B cell (primary cell): ENCODE measurements at regions not wholly inside any gene's neighbourhood (a gene's known extent, or its start where the extent isn't known, plus 50 kb on each side); places are given as distances from the start of the nearest gene placed in this dataset.

Experiments
- ATAC-seq: fragments of 200-7000 bp; cut with Tn5 transposase; one replicate; pipeline ENCODE4 v1.10.0; 2021; ENCODE audit warnings: low read depth, mild to moderate bottlenecking, moderate number of reproducible peaks, moderate library complexity
- CTCF ChIA-PET: fragments of 350-600 bp; sonication (Branson Sonifier 250); formaldehyde crosslinking; loops from one replicate; lab custom pipeline; 2021; ENCODE audit warnings: antibody characterized with exemption, inconsistent platforms; lab: Charles Lee
- POLR2A ChIA-PET: fragments of 350-600 bp; sonication (Branson Sonifier 250); formaldehyde crosslinking; loops from one replicate; lab custom pipeline; 2021; ENCODE audit warnings: antibody characterized with exemption; lab: Charles Lee
- DNase-seq: peaks from one replicate; pipeline ENCODE4 v3.0.0; 2013
- H2AFZ ChIP-seq: 2 replicates; pipeline ENCODE4 v1.6.1; 2012; ENCODE audit warnings: mild to moderate bottlenecking, low read depth, low read length; ENCODE audit not compliant: insufficient read depth, poor library complexity, severe bottlenecking
- H3K27ac ChIP-seq, 2 donors: 1 replicate in 1 of 2; 2 replicates in 1 of 2; pipeline ENCODE4 v1.5.1; 2012 to 2013; ENCODE audit warnings: low read length in 2 of 2, mild to moderate bottlenecking in 2 of 2, moderate library complexity in 1 of 2
- H3K27me3 ChIP-seq, 4 experiments: fragments of 200-600 bp in 1 of 4; sonication (generic) in 1 of 4; replicated peaks in 1 of 4; 1 replicate in 2 of 4; 2 replicates in 2 of 4; pipeline versions ENCODE4 v1.6.1 to v1.7.0; 2013 to 2016; ENCODE audit warnings: low read length in 3 of 4, mild to moderate bottlenecking in 2 of 4, mixed read lengths in 1 of 4, moderate library complexity in 1 of 4; ENCODE audit not compliant: insufficient read depth in 4 of 4, control insufficient read depth in 3 of 4; ENCODE audit errors: control extremely low read depth in 1 of 4
- H3K36me3 ChIP-seq, 2 experiments: replicated peaks in 1 of 2; 1 replicate in 1 of 2; 2 replicates in 1 of 2; pipeline versions ENCODE4 v1.6.1 to v1.7.1; 2013; ENCODE audit warnings: low read length in 1 of 2; ENCODE audit not compliant: insufficient read depth in 2 of 2, control insufficient read depth in 1 of 2; ENCODE audit errors: control extremely low read depth in 1 of 2, extremely low read depth in 1 of 2
- H3K4me1 ChIP-seq, 2 donors: fragments of 200-600 bp in 1 of 2; sonication (generic) in 1 of 2; 1 replicate in 1 of 2; 2 replicates in 1 of 2; pipeline versions ENCODE4 v1.5.1 to v1.6.1; 2013 to 2017; ENCODE audit warnings: low read length in 2 of 2; ENCODE audit not compliant: control insufficient read depth in 2 of 2, insufficient read depth in 2 of 2
- H3K4me2 ChIP-seq: replicated peaks from 2 replicates; pipeline ENCODE3; 2012; ENCODE audit warnings: mild to moderate bottlenecking, low read depth, low read length; ENCODE audit not compliant: poor library complexity, severe bottlenecking
- H3K4me3 ChIP-seq, 5 experiments: fragments of 200-600 bp in 1 of 5; sonication (generic) in 1 of 5; 1 replicate in 3 of 5; 2 replicates in 2 of 5; pipeline versions ENCODE4 v1.5.1 to v1.7.0; 2011 to 2016; ENCODE audit warnings: low read length in 4 of 5, mild to moderate bottlenecking in 4 of 5, low read depth in 2 of 5, control low read depth in 1 of 5, moderate library complexity in 1 of 5; ENCODE audit not compliant: insufficient read depth in 1 of 5; ENCODE audit errors: control extremely low read depth in 1 of 5, extremely low read depth in 1 of 5
- H3K79me2 ChIP-seq: fragments of 200-600 bp; sonication (generic); one replicate; pipeline ENCODE4 v1.6.0; 2016; ENCODE audit warnings: low read length; ENCODE audit not compliant: control insufficient read depth, insufficient read depth
- H3K9ac ChIP-seq: fragments of 200-600 bp; sonication (generic); 2 replicates; pipeline ENCODE4 v1.6.1; 2017; ENCODE audit warnings: mild to moderate bottlenecking, low read length, moderate library complexity
- H3K9me3 ChIP-seq, 3 donors: one replicate each; pipeline versions ENCODE4 v1.6.1 to v1.7.1; 2013; ENCODE audit warnings: low read length in 2 of 3; ENCODE audit not compliant: control insufficient read depth in 2 of 3, insufficient read depth in 1 of 3; ENCODE audit errors: control extremely low read depth in 1 of 3
- H4K20me1 ChIP-seq: 2 replicates; pipeline ENCODE4 v1.6.0; 2012; ENCODE audit warnings: mild to moderate bottlenecking, low read length; ENCODE audit not compliant: insufficient read depth, control insufficient read depth, poor library complexity, severe bottlenecking
- H3K27ac Mint-ChIP-seq: one replicate; pipeline ENCODE4 v1.8.0; 2021; ENCODE audit warnings: mixed read lengths
- H3K27me3 Mint-ChIP-seq: one replicate; pipeline ENCODE4 v1.8.0; 2021; ENCODE audit warnings: mixed read lengths
- H3K4me1 Mint-ChIP-seq: one replicate; pipeline ENCODE4 v1.8.0; 2021; ENCODE audit warnings: mixed read lengths
- H3K4me3 Mint-ChIP-seq: one replicate; pipeline ENCODE4 v1.8.0; 2021; ENCODE audit warnings: mixed read lengths
- H3K9me3 Mint-ChIP-seq: one replicate; pipeline ENCODE4 v1.8.0; 2022; ENCODE audit warnings: mixed read lengths; ENCODE audit not compliant: insufficient read depth
- EZH2 ChIP-seq: IDR thresholded peaks from 2 replicates; pipeline ENCODE4 v1.6.1; 2012; ENCODE audit warnings: borderline replicate concordance, low read depth, mild to moderate bottlenecking, moderate library complexity, low read length; ENCODE audit not compliant: insufficient read depth, poor library complexity, severe bottlenecking
- WGBS: methylation state at CpG from one replicate; pipeline ENCODE4 v1.1.5; 2013; ENCODE audit warnings: missing lambda C conversion rate; ENCODE audit not compliant: insufficient coverage; 5-methylcytosine and 5-hydroxymethylcytosine counted together
- intact Hi-C: fragments of 100-400 bp; cut with micrococcal nuclease; formaldehyde crosslinking; loops from one replicate; pipeline ENCODE4 v1.10.0; 2022
- TF ChIP-seq, protein P1 (sequence below): fragments of 200-600 bp; IDR thresholded peaks from one replicate; pipeline ENCODE4 v1.8.0; 2022; ENCODE audit warnings: antibody characterized with exemption, mild to moderate bottlenecking

DNA sequence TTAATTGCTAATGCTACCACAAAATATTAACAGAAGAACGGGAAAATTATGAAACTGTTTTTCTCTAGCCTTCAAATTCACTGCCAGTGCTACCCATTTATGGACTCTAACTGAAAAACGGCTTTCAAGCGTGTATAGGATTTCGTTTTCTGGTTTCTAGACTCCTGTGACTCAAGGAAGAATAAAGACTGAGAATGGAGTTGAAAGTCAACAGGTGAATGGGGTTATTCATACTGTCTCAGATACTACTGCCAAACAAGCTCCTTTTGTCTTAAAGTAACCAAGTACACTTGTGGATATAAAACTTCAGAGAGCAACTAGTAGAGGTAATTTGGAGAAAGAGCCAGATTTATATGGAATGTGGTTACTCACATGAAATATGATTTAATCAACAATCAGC is 251.1 kb upstream of the ITM2A start:
- no peaks in the 10 kb centered on the region for H3K4me1 Mint-ChIP-seq
- Histone ChIP-seq H3K79me2 (no peaks in the 10 kb centered on the region), H3K4me2 (no peak overlapping the region), H3K9me3 (no peaks in the 10 kb centered on the region), H4K20me1 (no peaks in the 10 kb centered on the region), H2AFZ (no peak overlapping the region), H3K9ac (no peak overlapping the region), H3K4me3 (no peak overlapping the region), H3K4me1 (no peaks in the 10 kb centered on the region), H3K36me3 (no peaks in the 10 kb centered on the region), H3K27me3 (no peaks in the 10 kb centered on the region), H3K27ac (no peak overlapping the region)
- DNase-seq (no peak), ATAC-seq (no peak)
- POLR2A ChIA-PET: no interaction called here
- no peak overlapping the region for H3K27ac Mint-ChIP-seq
- no peaks in the 10 kb centered on the region for H3K27me3 Mint-ChIP-seq
- TF ChIP-seq, protein P1, sequence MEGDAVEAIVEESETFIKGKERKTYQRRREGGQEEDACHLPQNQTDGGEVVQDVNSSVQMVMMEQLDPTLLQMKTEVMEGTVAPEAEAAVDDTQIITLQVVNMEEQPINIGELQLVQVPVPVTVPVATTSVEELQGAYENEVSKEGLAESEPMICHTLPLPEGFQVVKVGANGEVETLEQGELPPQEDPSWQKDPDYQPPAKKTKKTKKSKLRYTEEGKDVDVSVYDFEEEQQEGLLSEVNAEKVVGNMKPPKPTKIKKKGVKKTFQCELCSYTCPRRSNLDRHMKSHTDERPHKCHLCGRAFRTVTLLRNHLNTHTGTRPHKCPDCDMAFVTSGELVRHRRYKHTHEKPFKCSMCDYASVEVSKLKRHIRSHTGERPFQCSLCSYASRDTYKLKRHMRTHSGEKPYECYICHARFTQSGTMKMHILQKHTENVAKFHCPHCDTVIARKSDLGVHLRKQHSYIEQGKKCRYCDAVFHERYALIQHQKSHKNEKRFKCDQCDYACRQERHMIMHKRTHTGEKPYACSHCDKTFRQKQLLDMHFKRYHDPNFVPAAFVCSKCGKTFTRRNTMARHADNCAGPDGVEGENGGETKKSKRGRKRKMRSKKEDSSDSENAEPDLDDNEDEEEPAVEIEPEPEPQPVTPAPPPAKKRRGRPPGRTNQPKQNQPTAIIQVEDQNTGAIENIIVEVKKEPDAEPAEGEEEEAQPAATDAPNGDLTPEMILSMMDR: no peak
- no peak for TF ChIP-seq EZH2
- CTCF ChIA-PET: no interaction called here
- WGBS: no CpG with 5 or more reads among the region's 4 CpGs
- no peaks in the 10 kb centered on the region for H3K9me3 Mint-ChIP-seq
- H3K4me3 Mint-ChIP-seq: no peak overlapping the region
- intact Hi-C loops: no loop called here

DNA sequence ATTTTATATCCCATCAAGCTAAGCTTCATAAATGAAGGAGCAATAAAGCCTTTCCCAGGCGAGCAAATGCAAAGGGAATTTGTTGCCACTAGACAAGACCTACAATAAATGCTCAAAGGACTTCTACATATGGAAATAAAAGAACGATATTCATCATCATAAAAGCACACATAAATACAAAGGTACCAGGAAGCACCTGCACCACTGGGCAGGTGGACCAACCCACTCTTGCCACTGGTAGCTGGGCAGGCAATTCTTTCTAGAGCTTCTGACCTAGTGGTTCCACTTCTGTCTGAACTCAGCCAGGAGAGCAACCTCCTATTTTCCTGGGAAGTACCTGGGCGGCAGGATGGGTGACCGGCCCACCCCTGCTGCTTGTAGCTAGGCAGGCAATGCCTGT is 237.2 kb upstream of the ITM2A start:
- intact Hi-C loops: no loop called here
- POLR2A ChIA-PET: no interaction called here
- Histone ChIP-seq H3K4me2 (no peak overlapping the region), H3K9me3 (no peaks in the 10 kb centered on the region), H2AFZ (no peak overlapping the region), H4K20me1 (no peaks in the 10 kb centered on the region), H3K4me1 (no peaks in the 10 kb centered on the region), H3K27ac (no peak overlapping the region), H3K27me3 (no peaks in the 10 kb centered on the region), H3K4me3 (no peak overlapping the region), H3K79me2 (no peaks in the 10 kb centered on the region), H3K36me3 (no peaks in the 10 kb centered on the region), H3K9ac (no peak overlapping the region)
- 100% methylated on average over 2 of the region's 4 CpGs for WGBS
- no peak overlapping the region for H3K4me3 Mint-ChIP-seq
- TF ChIP-seq, protein P1: no peak
- TF ChIP-seq EZH2: no peak
- H3K4me1 Mint-ChIP-seq: no peaks in the 10 kb centered on the region
- no peak for DNase-seq
- no peak overlapping the region for H3K27ac Mint-ChIP-seq
- ATAC-seq: no peak
- H3K27me3 Mint-ChIP-seq: no peaks in the 10 kb centered on the region
- H3K9me3 Mint-ChIP-seq: no peaks in the 10 kb centered on the region
- CTCF ChIA-PET: no interaction called here
